ENCODE measurements at regions not wholly inside any gene's neighbourhood (a gene's known extent, or its start where the extent isn't known, plus 50 kb on each side); places are given as distances from the start of the nearest gene placed in this dataset.

DNA sequence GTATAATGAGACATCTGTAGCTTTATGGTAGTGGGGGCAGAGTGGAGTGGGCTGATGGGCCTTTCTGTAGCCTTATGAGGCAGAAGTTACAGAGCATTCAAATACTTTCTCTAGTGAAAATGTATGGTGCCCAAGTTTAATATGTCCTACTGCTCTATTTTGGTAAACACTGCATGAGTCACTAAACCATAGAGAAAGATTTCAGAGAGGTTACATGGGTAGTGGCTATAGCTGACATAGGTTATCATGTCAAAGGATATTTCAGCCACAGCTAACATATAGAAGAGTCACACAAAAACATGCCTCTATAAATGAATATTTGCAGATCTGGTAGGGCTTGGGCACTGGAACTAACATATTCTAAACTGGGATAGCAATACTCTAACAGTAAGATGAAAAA is 212.4 kb upstream of the USP25 start:
- TF ChIP-seq CTCF (conservative IDR thresholded peaks at IDR 0.05) (no peak), ZFX (IDR thresholded peaks at IDR 0.05) (no peak)
- H3K27ac ChIP-seq = no peak overlapping the region

- TF ChIP-seq ZFX (IDR thresholded peaks at IDR 0.05) (no peak), CTCF (conservative IDR thresholded peaks at IDR 0.05) (peak; percentile 53)
- no peak overlapping the region for H3K27ac ChIP-seq
These were observed 208.8 kb upstream of the USP25 start for GRCh38 chr21:15520811-15521643.

- no peak for TF ChIP-seq CTCF (conservative IDR thresholded peaks at IDR 0.05)
- TF ChIP-seq ZFX (IDR thresholded peaks at IDR 0.05) = no peak
- no peak overlapping the region for H3K27ac ChIP-seq
These were observed 208.2 kb upstream of the USP25 start for GRCh38 chr21:15521644-15522001.

DNA sequence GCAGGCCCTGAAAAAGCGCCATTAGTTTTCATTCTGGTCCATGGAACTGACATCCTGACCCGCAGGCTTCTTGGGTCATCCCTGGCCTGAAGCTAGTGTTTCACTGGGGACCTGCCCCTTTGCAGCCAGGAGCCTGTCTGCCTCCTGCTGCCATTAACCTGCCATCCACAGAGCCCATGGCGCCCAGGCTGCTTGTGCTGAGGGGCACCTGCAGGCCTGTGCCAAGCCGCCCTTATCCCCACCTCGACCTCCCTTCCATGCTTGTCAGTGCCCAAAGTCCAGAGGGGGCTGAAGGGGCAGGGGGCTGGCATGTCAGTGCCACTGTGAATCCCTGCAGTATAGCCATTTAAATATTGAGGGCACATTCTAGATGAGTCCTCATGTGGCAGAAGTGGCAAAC is 207.6 kb upstream of the USP25 start:
- TF ChIP-seq CTCF (conservative IDR thresholded peaks at IDR 0.05) = no peak
- no peak for TF ChIP-seq ZFX (IDR thresholded peaks at IDR 0.05)

DNA sequence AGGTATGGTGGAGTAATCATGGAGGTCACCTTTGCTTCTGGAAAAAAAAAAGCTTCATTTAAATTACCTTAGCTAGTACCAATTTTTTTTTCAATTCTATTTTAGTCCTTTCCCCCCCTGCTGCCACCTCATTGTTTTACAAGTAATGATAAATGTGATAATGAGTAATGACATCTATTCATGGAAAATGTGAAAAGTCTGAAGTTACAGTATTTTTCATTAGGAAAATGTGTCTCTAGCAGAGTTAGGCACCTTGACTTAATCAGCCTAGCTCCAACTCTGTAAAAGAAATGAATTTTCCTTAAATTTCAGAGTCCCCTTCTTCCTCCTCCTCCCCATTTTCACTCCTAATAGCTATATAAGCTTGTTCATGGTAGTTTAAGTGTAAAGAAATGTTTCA is 204.9 kb upstream of the USP25 start:
- H3K27ac ChIP-seq = no peak overlapping the region
- TF ChIP-seq CTCF (conservative IDR thresholded peaks at IDR 0.05) (no peak), ZFX (IDR thresholded peaks at IDR 0.05) (no peak)

More for the DNA sequence above, 207.6 kb upstream of the USP25 start:
- H3K27ac ChIP-seq = no peak overlapping the region

- TF ChIP-seq ZFX (IDR thresholded peaks at IDR 0.05) = no peak
- no peak overlapping the region for H3K27ac ChIP-seq
These were observed 203.0 kb upstream of the USP25 start for GRCh38 chr21:15526798-15527197.

GRCh38 chr21:15528346-15528745 is 201.4 kb upstream of the USP25 start:
- TF ChIP-seq CTCF (conservative IDR thresholded peaks at IDR 0.05) (no peak), ZFX (IDR thresholded peaks at IDR 0.05) (no peak)
- no peak overlapping the region for H3K27ac ChIP-seq

DNA sequence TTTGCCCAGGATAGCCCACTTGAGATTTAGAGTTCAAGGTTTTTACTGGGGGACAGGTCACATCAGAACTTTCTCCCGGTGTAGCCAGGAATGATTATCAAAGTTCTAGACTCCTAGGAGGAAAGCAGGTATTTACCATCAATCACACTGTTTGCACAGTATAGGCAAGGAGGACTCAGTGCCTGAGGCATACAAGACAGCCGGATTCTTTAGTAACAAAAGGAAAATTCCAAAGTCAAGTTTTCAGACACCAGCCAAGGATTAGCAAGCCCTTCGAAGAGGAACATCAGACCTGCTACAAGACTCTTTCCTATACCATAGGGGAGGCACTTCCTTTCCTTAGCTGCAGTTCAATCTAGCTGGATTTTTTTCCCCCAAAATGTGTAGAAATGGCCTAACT is 197.8 kb upstream of the USP25 start:
- TF ChIP-seq CTCF (conservative IDR thresholded peaks at IDR 0.05) (no peak), ZFX (IDR thresholded peaks at IDR 0.05) (no peak)
- no peak overlapping the region for H3K27ac ChIP-seq

Measured in C4-2B (cell line).